GM23338 (cell line): ENCODE measurements at regions not wholly inside any gene's neighbourhood (a gene's known extent, or its start where the extent isn't known, plus 50 kb on each side); places are given as distances from the start of the nearest gene placed in this dataset.

Experiments used
- CREB1 ChIP-seq: fragments of 250-450 bp; sonication (Bioruptor Pico); IDR thresholded peaks from 2 replicates; pipeline ENCODE4 v1.5.0; 2020; ENCODE audit warnings: low read depth, mild to moderate bottlenecking, moderate library complexity
- TF ChIP-seq, protein P1 (sequence below), 2 experiments: fragments of 200-600 bp in 1 of 2; sonication (generic) in 1 of 2; conservative IDR thresholded peaks; 2 replicates each; pipeline versions ENCODE4 v1.5.1 to v1.6.1; 2016 to 2017; ENCODE audit warnings: antibody characterized with exemption in 2 of 2, low read depth in 2 of 2, mild to moderate bottlenecking in 2 of 2, moderate library complexity in 1 of 2

DNA sequence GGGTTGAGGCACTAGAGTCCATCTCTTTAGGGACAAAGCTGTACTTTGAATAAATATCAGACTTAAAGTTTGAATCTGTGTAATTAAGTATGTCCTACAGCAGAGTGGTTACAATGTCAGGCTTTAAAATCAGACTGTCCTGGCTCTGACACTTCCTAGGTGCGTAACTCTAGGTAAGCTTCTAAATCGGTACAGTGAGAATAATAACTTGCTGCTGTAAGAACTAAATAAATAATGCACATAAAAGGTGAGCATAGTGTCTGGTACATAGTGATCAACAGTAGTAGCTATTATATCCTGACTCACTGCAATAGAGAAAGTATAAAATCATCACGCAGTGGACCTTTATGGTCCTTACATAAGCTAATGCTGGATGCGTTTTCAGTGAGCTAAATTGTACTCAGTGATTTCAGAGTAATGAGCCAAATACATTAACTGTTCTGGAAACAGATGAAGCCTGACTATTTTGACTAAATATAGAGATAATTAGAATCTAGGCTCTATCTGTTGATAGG lies 72.2 kb upstream of the PDK4 start:
- TF ChIP-seq, protein P1, sequence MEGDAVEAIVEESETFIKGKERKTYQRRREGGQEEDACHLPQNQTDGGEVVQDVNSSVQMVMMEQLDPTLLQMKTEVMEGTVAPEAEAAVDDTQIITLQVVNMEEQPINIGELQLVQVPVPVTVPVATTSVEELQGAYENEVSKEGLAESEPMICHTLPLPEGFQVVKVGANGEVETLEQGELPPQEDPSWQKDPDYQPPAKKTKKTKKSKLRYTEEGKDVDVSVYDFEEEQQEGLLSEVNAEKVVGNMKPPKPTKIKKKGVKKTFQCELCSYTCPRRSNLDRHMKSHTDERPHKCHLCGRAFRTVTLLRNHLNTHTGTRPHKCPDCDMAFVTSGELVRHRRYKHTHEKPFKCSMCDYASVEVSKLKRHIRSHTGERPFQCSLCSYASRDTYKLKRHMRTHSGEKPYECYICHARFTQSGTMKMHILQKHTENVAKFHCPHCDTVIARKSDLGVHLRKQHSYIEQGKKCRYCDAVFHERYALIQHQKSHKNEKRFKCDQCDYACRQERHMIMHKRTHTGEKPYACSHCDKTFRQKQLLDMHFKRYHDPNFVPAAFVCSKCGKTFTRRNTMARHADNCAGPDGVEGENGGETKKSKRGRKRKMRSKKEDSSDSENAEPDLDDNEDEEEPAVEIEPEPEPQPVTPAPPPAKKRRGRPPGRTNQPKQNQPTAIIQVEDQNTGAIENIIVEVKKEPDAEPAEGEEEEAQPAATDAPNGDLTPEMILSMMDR (conservative IDR thresholded peaks at IDR 0.05; ENCODE audit: low read depth in 2 of 2): no peak
- TF ChIP-seq CREB1 (CRISPR knock-in tag): no peak
